ENCODE measurements at regions not wholly inside any gene's neighbourhood (a gene's known extent, or its start where the extent isn't known, plus 50 kb on each side); places are given as distances from the start of the nearest gene placed in this dataset.
A peak's percentile ranks its signal among the peaks of the same experiment; 100 is the strongest.
"Not testable (repeated sequence)": the region's sequence is repeated elsewhere in the genome, so short reads cannot be mapped to it uniquely, and the experiment has no call there.

DNA sequence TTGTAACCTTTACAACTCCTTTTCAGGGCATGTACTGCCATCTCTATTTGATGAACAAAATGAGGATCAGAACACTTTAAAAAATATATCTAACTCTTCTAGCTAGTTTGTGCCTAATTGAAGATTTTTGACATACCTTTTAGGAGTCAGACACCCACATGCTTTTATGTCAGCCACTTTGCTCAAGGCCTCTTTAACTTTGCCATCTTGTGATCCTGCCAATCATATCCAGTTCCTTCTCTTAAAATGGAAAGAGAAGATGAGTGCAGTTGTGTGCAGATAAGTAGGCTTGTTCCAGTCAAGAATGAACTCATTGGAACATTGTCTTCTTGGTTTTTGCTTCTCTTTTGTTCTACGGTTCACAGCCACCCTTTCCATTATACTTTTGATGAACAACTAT, 425.6 kb upstream of the TNC start:
- DNase-seq (ENCODE audit: low read depth): no peak

DNA sequence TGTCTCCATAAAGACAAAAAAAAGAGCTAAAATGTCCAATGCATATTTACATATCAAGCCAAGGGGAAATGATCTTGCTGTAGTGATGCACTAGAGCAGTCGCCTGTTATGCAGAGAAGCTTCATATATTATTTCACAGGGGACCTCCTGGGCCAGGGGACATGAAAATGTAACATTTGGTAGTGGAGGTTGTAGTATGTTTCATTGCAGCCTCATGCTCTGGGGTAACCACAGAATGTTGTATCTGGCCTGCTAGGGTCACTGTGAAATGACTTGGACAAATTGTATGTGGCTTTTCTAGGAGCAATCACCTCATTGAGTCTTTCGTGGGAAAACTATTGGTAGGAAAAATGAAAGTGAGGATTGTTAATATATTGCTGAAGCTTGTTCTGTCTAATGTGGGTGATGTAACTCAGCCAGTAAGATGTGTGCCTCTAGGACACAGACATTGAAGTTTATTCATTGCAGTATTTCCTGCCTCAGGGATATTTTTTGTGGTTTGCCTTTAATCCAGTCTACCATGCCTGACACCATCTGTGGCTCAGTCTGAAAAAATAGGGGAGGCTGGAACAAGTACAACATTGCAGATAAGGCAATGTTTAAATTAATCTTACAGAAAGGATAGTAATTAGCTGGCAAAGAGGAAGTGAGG, 430.8 kb upstream of the TNC start:
- peak; percentile 68 for DNase-seq (ENCODE audit: low read depth)

DNA sequence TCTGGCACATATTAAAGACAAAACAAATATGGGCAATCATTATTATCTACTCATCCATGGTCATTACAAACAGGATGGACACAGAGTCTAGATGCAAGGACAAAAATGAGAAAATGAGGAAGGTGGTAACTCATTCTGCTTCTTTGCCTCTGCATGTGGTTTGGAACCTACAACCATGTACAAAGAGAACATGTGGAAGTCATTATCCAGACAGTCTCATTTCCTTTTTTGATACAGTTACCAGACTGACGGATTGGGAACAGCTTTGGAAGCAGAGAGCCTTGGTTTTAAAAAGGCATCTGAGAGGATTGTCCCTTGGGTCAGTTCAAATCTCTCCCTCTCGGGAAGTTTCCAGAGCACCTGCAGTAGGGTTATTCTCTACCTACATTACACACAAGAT, 433.4 kb upstream of the TNC start:
- DNase-seq (ENCODE audit: low read depth): no peak

DNA sequence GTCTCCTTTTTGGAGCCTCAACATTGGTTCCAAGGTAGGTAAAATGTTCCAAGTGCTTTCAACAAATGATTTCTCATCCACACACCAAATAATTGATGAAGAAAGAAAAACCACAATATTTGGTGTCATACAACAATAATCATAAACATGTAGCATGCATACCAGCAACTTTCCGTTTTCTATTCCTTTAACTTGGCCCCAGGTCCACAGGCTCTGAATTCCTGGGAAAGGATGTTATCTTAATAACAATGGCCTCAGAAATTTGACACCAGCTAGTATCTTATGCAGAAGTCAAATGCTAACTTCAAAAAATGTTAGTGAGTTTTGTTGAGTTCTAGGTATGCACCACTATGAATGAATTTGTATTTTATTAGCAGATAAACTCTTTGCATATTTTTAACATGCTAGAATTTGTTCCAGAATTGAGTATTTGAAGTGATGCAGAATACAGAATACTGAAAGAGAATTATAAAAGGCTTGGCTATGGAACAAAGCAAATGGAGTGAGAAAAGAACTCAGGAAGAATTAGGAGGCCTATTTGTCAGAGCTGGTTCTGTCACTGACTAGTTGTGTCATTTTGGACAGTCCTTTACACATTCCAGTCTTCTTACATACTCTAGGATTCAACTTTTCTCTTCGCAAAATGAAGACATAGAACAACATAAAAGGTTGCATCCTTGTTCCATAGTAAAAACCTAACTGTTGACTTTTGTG, 435.3 kb upstream of the TNC start:
- no peak for DNase-seq (ENCODE audit: low read depth)

DNA sequence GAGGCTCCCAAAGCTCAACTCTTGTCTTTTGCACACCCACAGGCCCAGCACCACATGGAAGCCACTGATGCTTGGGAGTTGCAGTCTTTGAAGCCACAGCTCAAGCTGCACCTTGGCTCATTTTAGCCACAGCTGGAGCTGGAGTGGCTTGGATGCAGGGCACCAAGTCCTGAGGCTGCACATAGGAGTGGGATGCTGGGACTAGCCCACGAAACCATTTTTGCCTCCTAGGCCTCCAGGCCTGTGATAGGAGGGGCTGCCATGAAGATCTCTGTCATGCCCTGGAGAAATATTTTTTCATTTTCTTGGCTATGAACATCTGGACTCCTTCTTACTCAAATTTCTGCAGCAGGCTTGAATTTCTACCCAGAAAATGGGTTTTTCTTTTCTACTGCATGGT, 438.5 kb upstream of the TNC start:
- no peak for DNase-seq (ENCODE audit: low read depth)

DNA sequence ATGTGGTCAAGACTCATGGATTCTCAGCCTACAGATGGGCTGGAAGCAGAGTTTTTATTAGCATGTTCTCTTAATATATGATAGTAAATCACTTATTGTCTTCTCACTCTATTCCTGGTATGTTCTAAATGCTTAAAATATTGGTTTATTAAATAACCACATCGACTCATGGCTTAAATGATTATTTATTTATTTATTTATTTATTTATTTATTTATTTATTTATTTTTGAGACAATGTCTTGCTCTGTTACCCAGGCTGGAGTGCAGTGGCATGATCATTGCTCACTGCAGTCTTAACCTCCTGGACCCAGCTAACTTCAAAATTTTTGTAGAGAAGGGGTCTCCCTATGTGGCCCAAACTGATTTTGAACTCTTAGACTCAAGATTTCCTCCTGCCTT, 457.2 kb upstream of the TNC start:
- DNase-seq (ENCODE audit: low read depth): no peak

DNA sequence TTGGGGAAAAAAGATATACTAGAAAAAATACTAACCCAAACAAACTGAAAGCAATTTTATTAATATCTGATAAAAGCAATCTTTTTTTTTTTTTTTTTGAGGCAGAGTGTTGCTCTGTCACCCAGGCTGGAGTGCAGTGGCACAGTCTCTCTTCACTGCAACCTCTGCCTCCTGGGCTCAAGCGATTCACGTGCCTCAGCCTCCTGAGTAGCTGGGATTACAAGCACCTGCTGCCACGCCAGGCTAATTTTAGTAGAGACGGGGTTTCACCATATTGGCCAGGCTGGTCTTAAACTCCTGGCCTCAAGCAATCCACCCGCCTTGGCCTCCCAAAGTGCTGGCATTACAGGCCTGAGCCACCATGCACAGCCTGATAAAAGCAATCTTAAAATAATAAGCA, 467.5 kb upstream of the TNC start:
- DNase-seq (ENCODE audit: low read depth): not testable (repeated sequence)

DNA sequence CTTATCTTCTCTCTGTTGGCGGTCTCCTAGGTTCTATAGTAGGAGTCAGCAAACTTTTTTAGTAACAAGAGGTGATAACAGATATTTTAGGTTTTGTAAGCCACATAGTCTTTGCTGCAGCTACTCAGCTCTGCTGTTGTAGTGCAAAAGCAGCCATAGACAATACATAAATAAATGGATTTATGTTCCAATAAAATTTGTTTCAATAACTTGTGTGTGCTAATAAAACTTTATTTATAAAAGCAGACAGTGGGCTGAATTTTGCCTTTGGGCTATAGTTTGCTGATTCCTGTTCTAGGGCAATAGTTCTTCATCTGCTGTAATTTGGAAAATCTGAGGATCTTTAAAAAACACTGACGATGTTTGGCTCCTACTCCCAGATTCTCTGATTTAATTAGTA, 469.4 kb upstream of the TNC start:
- no peak for DNase-seq (ENCODE audit: low read depth)

DNA sequence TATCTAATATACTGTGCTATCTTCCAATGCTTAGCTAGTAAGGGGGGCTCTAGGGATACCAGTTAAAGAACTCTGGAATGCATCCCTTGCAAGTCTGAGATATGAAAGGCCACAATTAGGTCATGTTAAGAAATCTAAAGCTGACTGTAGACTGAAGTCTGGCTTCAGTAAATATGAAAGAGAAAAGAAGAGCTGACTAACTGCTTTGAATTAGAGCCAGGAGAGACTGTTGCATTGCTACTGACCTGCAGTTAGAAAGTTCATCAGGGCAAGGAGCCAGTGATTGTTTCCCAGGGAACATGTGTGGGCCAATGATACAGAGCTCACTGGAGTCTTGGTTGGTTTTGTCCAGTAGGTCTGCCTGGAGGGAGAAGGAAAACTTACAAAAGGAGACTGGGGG, 472.1 kb upstream of the TNC start:
- DNase-seq (ENCODE audit: low read depth): peak; percentile 96

DNA sequence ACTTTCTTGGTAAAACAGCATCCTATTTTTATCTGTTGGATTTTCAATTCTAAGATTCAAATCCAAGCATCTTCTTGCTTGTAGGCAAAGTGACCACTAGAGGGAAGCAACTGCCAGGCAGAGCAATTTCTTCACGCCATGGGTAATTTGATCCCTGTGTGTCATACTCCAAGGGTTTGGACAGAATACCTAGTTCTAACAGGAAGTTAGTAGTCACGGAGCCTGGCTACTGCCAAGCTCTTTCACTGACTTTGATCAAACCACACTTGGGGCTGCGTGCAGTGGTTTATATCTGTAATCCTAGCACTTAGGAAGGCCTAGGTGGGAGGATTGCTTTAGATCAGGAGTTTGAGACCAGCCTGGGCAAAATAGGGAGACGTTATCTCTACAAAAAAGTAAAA, 473.6 kb upstream of the TNC start:
- peak; percentile 99 for DNase-seq (ENCODE audit: low read depth)

DNA sequence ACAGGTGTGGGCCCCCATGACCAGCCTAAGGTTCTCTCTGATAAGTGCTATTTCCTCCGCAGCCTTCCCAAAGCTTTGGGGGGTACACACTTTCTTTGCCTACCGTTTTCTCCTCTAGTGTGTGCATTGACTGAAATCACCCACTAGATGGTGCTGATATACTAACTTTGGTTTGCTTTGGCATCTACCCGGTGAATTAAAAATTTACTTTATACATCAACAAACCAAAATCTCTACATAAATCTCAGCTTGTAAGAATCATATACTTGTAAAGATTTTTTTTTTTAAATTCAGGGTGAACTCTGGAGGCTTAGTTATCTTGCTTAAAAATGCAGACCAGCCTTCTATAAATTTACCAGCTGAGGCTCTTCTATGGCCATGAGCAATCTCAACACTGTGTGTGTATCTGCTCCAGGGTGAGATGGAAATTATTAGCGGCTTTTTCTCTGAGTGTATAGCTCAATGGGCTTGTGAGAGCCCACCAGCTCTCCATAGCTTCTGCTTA, 475.7 kb upstream of the TNC start:
- DNase-seq (ENCODE audit: low read depth): peak; percentile 63

DNA sequence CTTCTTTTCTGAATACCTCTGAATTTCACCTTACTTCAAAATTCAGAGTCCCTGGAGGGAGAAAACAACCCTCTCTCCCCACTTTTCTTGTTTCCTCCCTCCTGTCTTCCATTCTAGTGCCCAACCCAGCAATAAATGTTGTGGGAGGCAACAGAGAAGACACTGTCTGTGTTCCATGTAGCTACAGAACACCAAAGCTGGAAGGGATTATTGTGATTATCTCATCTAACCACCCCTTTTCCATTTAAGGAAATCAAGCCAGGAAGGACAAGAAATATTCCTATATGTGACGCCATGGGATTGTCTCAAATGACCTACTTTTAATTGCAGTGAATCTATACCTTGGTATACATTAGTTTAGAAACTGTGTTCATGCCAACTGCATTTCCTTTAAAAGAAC, 476.6 kb upstream of the TNC start:
- no peak for DNase-seq (ENCODE audit: low read depth)

DNA sequence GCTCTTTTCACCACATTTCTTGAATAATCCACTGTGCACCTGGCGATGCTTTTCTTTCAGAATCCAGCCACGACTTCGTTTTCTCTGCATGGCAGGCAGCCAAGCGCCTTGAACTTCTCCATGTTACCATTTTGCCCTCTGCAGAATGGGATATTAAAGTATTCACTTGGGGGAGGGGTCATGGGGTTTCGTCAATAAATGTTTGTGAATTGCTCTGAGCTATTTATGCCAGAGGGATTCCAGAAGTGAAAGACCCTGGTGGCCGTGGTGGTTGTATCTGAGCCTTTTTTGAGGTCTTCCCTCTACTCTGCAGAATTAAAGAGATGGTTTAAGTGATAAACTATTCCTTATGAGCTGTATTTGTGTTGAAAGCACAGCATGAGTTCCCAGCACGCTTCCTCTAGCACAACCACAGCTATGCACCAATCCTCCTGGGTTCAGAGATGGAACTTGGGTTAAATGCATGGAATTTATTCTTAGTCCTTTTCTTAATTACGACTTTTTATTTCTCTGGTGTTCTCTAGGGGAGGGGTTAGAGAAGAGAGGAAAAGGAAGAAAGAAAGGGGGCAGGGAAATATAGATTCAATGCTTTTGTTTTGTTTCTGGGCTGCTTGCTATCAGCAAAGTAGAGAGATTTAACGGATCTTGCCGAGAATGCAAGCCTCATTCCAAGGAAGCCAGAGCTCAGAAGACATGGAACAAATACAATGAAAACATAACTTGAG, 478.2 kb upstream of the TNC start:
- DNase-seq (ENCODE audit: low read depth): peak; percentile 28

DNA sequence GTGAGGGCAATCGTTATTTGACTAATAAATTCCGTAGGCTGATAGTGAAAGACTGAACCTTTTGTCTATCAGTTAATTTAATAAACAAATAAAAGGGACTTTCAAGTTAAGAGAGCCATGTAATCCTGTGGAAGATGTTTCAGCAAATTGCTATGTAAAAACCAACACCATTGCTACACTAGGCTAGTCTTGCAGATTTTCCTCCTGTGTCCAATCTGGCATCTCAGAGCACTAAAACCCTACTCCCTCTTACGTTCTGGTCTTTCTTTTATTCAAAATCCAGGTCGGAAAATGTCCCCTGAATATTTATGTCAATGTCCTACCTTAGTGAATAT, 478.8 kb upstream of the TNC start:
- no peak for DNase-seq (ENCODE audit: low read depth)

DNA sequence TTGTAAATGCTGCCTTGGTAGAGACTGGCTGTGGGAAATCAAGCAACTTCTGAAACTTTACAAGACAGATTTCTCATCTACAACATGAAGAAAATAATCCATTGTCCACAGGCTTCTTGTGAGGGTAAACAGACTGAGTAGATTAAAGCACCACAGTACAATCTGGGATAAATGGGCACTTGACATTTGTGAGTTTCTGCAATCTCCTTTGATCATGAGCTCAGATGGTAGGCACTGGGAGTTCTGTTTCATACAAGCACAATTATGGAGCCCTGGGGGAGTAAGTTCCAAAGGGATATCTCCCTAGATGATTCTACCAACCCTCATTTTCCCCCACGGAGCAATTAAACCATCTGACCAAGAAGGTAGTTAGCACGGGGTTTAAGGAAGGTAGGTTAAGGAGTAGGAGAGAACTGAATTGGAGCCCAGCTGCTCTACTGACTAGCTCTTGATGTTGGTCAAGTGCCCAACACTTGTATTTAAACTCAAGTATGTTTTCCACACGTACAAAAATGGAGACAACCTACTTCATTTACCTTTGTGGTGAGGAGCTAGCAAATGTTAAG, 479.5 kb upstream of the TNC start:
- DNase-seq (ENCODE audit: low read depth): no peak

DNA sequence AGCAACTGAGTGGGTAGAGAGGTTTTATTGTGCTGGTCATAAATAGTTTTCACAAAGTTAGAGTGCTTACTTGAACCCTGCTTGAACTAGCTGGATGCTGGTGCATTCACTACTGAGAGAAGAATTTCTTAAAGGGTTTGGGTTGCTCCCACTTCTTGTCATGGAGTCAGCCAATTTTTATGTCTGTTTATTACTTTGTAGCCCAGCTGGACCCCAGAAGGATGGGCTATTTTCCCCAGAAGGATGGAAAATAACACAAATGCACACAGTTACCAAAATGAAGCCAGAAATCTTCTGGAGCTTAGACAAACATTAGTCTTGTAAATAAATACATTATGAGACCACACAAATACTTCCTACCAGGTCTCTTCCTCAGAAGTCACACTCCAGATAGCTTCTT, 480.8 kb upstream of the TNC start:
- DNase-seq (ENCODE audit: low read depth): no peak

DNA sequence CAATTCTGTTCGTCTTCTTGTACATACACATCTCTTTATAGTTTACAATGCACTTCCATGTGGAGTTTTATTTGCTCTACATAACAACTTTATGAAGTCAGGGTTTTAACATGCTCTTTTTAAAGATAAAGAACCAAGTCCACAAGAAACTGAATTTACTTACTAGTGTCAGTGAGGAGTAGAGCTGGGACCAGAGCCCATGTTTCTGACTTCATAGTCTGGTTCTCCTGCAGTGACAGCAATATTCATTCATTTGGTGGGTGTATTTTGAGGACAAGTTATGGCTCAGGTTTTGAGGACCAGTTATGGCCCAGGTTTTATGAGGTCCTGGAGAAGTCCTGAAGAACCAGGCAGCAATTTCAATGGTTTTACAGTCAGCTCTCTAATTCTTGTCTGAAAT, 481.9 kb upstream of the TNC start:
- no peak for DNase-seq (ENCODE audit: low read depth)

DNA sequence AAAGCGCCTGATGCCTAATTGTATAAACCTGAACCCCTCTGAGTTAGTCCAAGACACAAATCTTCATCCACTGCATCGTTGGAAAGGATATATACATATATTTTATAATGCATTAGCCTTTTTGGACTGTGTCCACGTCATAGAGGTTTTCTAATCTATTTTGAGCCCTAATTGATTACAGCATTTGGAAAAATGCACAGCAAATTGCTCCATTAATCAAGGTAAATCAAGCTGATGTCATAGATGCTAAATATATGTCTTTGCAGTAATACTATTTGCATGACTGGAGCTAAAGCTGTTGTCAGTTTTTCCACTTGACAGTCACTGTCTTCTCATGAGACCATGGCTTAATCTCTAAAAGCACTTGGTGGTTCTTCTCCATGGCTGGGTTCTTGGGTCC, 483.5 kb upstream of the TNC start:
- DNase-seq (ENCODE audit: low read depth): no peak

DNA sequence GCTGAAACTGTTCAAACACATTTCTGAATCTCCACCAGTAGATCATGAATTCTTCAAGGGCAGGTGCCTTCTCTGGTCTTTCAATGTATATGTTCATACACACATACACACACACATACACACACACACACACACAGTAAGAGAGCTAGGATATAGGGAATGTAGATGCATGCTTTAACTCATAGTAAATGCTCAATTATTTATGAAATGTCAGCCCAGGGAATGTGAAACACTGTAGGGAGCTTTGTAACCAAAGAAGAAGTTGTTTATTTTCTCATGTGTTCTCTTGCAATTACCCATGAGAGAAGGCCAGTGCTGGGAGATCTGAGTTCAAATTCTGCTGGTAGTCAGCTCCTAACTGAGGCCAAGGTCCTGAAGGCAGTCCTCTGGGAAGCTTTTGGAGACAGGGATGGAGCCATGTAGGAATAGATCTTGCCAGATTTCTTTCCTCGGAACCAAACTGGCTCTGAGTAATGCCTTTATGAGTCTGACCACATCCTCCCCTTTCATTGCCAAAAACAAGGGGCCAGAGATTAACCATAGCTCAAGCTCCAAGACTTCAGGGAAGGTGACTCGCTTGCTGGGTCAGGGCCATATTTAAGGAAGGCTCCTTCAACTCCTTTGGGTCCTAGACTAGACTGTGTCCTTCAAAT, 487.0 kb upstream of the TNC start:
- DNase-seq (ENCODE audit: low read depth): peak; percentile 86

DNA sequence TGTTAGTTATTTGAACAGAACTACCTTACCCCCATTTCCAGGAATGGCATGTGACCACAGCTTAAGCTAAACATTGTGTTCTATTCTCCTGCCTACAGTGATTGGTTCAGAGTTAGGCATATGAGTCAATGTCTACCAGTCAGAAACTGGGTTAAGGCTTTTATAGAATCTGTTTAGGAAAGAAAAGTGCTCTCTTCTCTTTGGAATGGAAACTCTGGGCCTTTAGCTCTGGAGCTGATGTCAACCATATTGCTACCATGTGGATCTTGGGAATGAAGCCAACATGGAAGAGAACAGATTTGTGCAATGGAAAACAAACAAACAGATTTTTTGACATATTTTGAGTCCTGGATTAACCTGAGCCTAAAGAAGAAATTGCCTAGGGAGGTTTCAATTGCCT, 488.9 kb upstream of the TNC start:
- DNase-seq (ENCODE audit: low read depth): no peak

DNA sequence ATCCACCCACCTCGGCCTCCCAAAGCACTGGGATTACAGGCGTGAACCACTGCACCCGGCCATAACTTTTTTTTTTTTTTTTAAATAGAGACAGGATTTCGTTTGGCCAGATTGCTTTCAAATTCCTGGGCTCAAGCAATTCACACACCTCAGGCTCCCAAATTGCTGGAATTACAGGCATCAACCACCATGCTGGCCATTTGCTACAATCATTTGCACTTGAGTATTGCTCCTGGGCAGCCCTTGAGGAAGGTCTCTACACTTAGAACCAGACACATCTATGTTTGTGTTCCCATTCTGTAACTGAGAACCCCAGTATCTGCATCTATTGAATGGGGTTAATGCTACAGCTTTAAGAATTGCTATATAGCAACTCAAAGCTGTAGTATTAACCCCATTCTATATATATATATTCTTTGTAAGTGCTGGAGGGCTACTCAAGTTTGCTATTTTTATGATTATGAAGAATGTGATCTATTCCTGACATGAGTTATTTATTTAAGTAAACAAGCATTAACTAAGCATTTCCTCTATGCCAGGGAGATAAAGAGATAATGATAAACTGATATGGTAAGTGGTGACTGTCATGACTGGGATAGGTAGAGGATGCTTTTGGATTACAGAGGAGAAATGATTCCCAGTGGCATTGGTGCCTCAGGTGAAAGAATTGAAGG, 496.5 kb upstream of the TNC start:
- DNase-seq (ENCODE audit: low read depth): no peak

DNA sequence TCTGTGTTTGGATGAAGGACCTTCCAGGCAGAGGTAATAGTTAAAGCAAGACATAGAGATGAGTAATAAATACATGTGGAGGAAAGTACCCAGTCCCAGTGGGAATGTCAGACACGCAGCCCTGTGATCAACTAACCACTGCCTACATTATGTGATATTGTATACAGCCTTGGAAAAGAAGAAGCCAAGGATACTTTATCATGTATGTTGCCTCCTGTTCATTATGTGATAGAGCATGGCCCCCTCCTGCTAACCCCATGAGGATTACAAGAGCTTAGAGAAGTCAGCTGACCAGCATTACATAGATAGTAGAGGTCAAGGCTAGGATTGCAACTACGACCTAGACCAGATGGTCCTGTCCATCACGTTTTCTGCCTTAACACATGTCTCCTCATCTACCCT, 497.0 kb upstream of the TNC start:
- DNase-seq (ENCODE audit: low read depth): no peak
